ENCODE measurements at regions not wholly inside any gene's neighbourhood (a gene's known extent, or its start where the extent isn't known, plus 50 kb on each side); places are given as distances from the start of the nearest gene placed in this dataset.

- H3K9me3 ChIP-seq: no peaks in the 10 kb centered on the region
- H3K4me1 ChIP-seq (ENCODE audit: low read depth): no peaks in the 10 kb centered on the region
- ATAC-seq (no peak), DNase-seq (no peak)
- no peak for TF ChIP-seq CTCF (IDR thresholded peaks at IDR 0.05)
- intact Hi-C loops (cut with DNase I, micrococcal nuclease): no loop called here
- no peaks in the 10 kb centered on the region for H3K36me3 ChIP-seq (ENCODE audit: low read depth)
- H3K4me3 ChIP-seq: no peak overlapping the region
Observed at GRCh38 chr11:116467823-116468222, 305.0 kb downstream of the BUD13 start.

- Histone ChIP-seq H3K9me3 (no peaks in the 10 kb centered on the region), H3K4me3 (no peak overlapping the region), H3K4me1 (ENCODE audit: low read depth) (no peaks in the 10 kb centered on the region), H3K36me3 (ENCODE audit: low read depth) (no peaks in the 10 kb centered on the region)
- intact Hi-C loops (cut with DNase I, micrococcal nuclease): no loop called here
- no peak for TF ChIP-seq CTCF (IDR thresholded peaks at IDR 0.05)
- ATAC-seq (no peak), DNase-seq (no peak)
Observed at GRCh38 chr11:116466801-116467200, 306.0 kb downstream of the BUD13 start.

- no peaks in the 10 kb centered on the region for H3K4me1 ChIP-seq (ENCODE audit: low read depth)
- intact Hi-C loops (cut with DNase I, micrococcal nuclease): no loop called here
- TF ChIP-seq CTCF (IDR thresholded peaks at IDR 0.05): no peak
- no peak overlapping the region for H3K4me3 ChIP-seq
- H3K9me3 ChIP-seq: no peaks in the 10 kb centered on the region
- no peak for DNase-seq
- no peaks in the 10 kb centered on the region for H3K36me3 ChIP-seq (ENCODE audit: low read depth)
- no peak for ATAC-seq
Observed at GRCh38 chr11:116466191-116466590, 306.6 kb downstream of the BUD13 start.

GRCh38 chr11:116465056-116465455 is 307.7 kb downstream of the BUD13 start:
- ATAC-seq (no peak), DNase-seq (no peak)
- Histone ChIP-seq H3K4me1 (ENCODE audit: low read depth) (peaks cover 8% of the 10 kb centered on the region), H3K9me3 (no peaks in the 10 kb centered on the region), H3K4me3 (no peak overlapping the region), H3K36me3 (ENCODE audit: low read depth) (no peaks in the 10 kb centered on the region)
- intact Hi-C loops (cut with DNase I, micrococcal nuclease): no loop called here
- no peak for TF ChIP-seq CTCF (IDR thresholded peaks at IDR 0.05)

GRCh38 chr11:116461789-116462188 is 311.0 kb downstream of the BUD13 start:
- DNase-seq (no peak), ATAC-seq (no peak)
- intact Hi-C loops (cut with DNase I, micrococcal nuclease): no loop called here
- H3K36me3 ChIP-seq (ENCODE audit: low read depth): no peaks in the 10 kb centered on the region
- no peak overlapping the region for H3K4me3 ChIP-seq
- H3K9me3 ChIP-seq: no peaks in the 10 kb centered on the region
- TF ChIP-seq CTCF (IDR thresholded peaks at IDR 0.05): no peak
- H3K4me1 ChIP-seq (ENCODE audit: low read depth): peaks cover 9% of the 10 kb centered on the region
